IPS-15b (cell line): ENCODE measurements at regions not wholly inside any gene's neighbourhood (a gene's known extent, or its start where the extent isn't known, plus 50 kb on each side); places are given as distances from the start of the nearest gene placed in this dataset.

ENCODE experiments used
- H3K27me3 ChIP-seq: one replicate; pipeline ENCODE4 v1.6.1; 2013; ENCODE audit warnings: low read length; ENCODE audit not compliant: control insufficient read depth, insufficient read depth
- H3K36me3 ChIP-seq: one replicate; pipeline ENCODE4 v1.6.1; 2013; ENCODE audit warnings: low read length; ENCODE audit not compliant: control insufficient read depth, insufficient read depth
- H3K4me1 ChIP-seq: one replicate; pipeline ENCODE4 v1.6.1; 2013; ENCODE audit warnings: mild to moderate bottlenecking, low read length; ENCODE audit not compliant: control insufficient read depth, insufficient read depth
- H3K4me3 ChIP-seq: one replicate; pipeline ENCODE4 v1.5.1; 2013; ENCODE audit warnings: low read depth, low read length
- H3K9ac ChIP-seq: one replicate; pipeline ENCODE4 v1.6.1; 2013; ENCODE audit warnings: low read depth, mild to moderate bottlenecking, low read length
- H3K9me3 ChIP-seq: one replicate; pipeline ENCODE4 v1.6.1; 2013; ENCODE audit warnings: mild to moderate bottlenecking, low read length; ENCODE audit not compliant: control insufficient read depth, insufficient read depth

GRCh38 chr3:74456166-74456565, 158.3 kb downstream of the CNTN3 start:
- no peaks in the 10 kb centered on the region for H3K4me1 ChIP-seq
- H3K9ac ChIP-seq: no peak overlapping the region
- H3K9me3 ChIP-seq: no peaks in the 10 kb centered on the region
- no peak overlapping the region for H3K4me3 ChIP-seq
- no peaks in the 10 kb centered on the region for H3K36me3 ChIP-seq
- H3K27me3 ChIP-seq: no peaks in the 10 kb centered on the region

DNA sequence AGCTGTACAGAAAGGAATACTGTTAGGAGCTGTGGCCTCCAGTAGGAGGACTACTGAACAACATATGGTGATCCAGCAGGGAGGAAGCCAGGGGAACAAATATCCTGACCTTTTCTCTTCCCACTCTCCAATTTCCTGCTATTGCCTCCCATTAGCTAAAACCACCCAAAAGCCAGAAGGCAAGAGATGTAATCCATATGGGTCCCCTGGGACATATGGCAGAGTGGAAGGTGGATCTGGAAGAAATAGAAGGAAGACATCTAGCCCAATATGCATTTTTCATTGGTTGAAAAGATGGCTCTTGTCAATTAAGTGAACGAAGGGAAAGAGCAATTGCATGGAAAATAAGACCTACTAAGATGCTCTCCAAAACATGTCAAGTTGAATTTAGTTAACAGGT, 167.2 kb downstream of the CNTN3 start:
- H3K9ac ChIP-seq: no peak overlapping the region
- H3K9me3 ChIP-seq: no peaks in the 10 kb centered on the region
- no peaks in the 10 kb centered on the region for H3K27me3 ChIP-seq
- no peaks in the 10 kb centered on the region for H3K36me3 ChIP-seq
- H3K4me3 ChIP-seq: no peak overlapping the region
- H3K4me1 ChIP-seq: no peaks in the 10 kb centered on the region

- Histone ChIP-seq H3K27me3 (no peaks in the 10 kb centered on the region), H3K4me1 (no peaks in the 10 kb centered on the region), H3K36me3 (no peaks in the 10 kb centered on the region), H3K9ac (no peak overlapping the region), H3K4me3 (no peak overlapping the region), H3K9me3 (no peaks in the 10 kb centered on the region)
Measured at GRCh38 chr3:74445541-74445940, 168.9 kb downstream of the CNTN3 start.

DNA sequence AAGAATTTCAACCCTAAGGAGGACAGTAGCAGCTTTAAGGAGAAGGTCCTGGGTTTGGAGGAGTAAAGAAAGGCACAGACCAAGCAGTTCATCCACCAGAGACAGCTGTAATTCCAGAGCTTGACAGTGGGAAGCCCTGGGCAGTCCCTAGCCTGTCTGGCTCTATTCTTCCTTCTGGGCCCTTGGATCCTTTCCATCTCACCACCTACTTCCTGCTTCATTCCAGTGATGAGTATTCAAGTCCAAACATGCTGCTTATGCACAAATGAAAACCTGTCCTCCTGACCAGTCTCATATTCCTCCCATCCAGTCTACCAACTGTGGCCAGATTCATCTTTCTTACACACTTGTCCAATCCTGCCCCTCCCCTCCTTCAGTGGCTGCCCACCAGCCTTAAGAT, 171.4 kb downstream of the CNTN3 start:
- Histone ChIP-seq H3K4me3 (no peak overlapping the region), H3K4me1 (no peaks in the 10 kb centered on the region), H3K9me3 (no peaks in the 10 kb centered on the region), H3K36me3 (no peaks in the 10 kb centered on the region), H3K27me3 (no peaks in the 10 kb centered on the region), H3K9ac (no peak overlapping the region)

- no peak overlapping the region for H3K4me3 ChIP-seq
Measured at GRCh38 chr3:74442683-74443082, 171.8 kb downstream of the CNTN3 start.

GRCh38 chr3:74442068-74442467, 172.4 kb downstream of the CNTN3 start:
- Histone ChIP-seq H3K4me3 (no peak overlapping the region), H3K9me3 (no peaks in the 10 kb centered on the region), H3K4me1 (no peaks in the 10 kb centered on the region), H3K36me3 (no peaks in the 10 kb centered on the region), H3K9ac (no peak overlapping the region), H3K27me3 (no peaks in the 10 kb centered on the region)

More at GRCh38 chr3:74442683-74443082, 171.8 kb downstream of the CNTN3 start:
- no peaks in the 10 kb centered on the region for H3K27me3 ChIP-seq
- H3K9ac ChIP-seq: no peak overlapping the region
- H3K9me3 ChIP-seq: no peaks in the 10 kb centered on the region
- no peaks in the 10 kb centered on the region for H3K36me3 ChIP-seq
- no peaks in the 10 kb centered on the region for H3K4me1 ChIP-seq

DNA sequence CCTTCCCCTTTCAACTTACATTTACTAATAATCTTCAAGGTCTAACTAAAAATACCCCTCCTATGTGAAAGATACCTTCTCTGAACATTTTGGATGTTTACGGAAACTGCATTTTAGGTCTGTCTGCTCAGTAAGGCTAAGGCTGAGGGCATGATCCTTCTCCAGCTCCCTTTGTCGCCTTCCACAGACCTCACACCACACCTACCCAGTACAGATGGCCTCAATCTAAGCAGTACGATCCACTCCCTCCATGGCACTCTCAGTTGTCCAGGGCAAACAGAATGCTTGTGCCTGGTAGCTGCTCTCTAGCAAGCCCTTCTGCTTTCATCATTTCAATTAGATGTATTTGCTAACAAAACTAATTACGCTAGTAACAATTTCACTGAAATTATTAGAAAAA, 178.3 kb downstream of the CNTN3 start:
- no peaks in the 10 kb centered on the region for H3K9me3 ChIP-seq
- H3K4me3 ChIP-seq: no peak overlapping the region
- H3K4me1 ChIP-seq: no peaks in the 10 kb centered on the region
- no peak overlapping the region for H3K9ac ChIP-seq
- no peaks in the 10 kb centered on the region for H3K27me3 ChIP-seq
- no peaks in the 10 kb centered on the region for H3K36me3 ChIP-seq

GRCh38 chr3:74435631-74436030, 178.8 kb downstream of the CNTN3 start:
- Histone ChIP-seq H3K4me3 (no peak overlapping the region), H3K9ac (no peak overlapping the region), H3K36me3 (no peaks in the 10 kb centered on the region), H3K27me3 (no peaks in the 10 kb centered on the region), H3K9me3 (no peaks in the 10 kb centered on the region), H3K4me1 (no peaks in the 10 kb centered on the region)

DNA sequence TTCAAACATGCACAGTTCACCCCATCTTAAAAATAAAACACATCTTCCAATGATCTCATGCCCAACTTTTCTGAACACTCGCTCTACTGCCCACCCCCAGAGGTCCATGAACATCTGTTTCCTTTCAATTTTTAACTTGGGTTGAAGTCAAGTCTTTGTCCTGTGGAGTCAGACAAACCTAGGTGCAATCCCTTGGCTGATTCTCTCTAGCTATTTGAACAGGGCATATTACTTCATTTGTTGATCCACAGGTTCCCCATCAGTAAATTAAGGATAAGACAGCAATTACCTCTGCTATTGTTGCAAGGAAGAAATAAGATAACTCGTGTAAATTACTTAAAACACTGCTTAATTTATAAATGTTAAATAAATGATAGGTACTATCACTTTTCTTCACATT, 180.1 kb downstream of the CNTN3 start:
- Histone ChIP-seq H3K27me3 (no peaks in the 10 kb centered on the region), H3K36me3 (no peaks in the 10 kb centered on the region), H3K4me3 (no peak overlapping the region), H3K4me1 (no peaks in the 10 kb centered on the region), H3K9me3 (no peaks in the 10 kb centered on the region), H3K9ac (no peak overlapping the region)

DNA sequence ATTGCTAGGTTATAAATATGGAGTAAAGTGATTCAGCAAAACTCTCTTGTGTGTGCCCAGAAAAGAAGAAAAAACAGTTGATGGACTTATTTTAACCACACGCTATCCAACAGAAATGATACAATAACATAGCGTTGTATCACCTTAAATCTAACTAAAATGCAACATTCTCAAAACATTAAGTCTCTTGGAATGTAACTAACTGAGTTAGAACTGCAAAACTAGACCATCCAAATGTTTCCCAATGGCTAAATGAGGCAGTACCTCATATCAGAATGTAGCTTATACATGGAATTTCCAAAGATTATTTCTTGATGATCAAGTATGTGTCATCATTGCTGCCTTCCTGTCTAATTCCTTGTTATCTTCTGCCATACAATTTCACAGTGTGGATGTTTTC, 187.9 kb downstream of the CNTN3 start:
- Histone ChIP-seq H3K9me3 (no peaks in the 10 kb centered on the region), H3K4me3 (no peak overlapping the region), H3K9ac (no peak overlapping the region), H3K27me3 (no peaks in the 10 kb centered on the region), H3K4me1 (no peaks in the 10 kb centered on the region), H3K36me3 (no peaks in the 10 kb centered on the region)

DNA sequence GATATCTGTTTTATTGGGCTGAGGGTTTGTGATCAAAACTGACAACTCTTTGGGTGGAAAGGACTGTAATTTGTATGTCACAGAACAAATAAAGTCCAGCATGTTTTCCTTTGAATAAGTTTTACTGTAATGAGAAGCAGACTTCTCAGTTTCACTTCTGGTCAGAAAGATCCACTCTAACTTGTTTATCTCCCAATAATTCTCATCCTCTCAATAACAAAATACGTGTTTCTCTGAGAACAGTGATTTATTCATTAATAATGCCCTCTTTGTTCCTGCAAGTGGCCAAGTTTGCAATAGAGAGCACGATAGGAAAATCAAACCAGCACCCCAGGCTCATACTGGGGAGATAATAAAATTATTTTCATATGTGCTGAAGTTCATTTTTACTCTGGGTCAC, 190.6 kb downstream of the CNTN3 start:
- H3K4me1 ChIP-seq: no peaks in the 10 kb centered on the region
- H3K4me3 ChIP-seq: no peak overlapping the region
- no peak overlapping the region for H3K9ac ChIP-seq
- H3K36me3 ChIP-seq: no peaks in the 10 kb centered on the region
- H3K9me3 ChIP-seq: no peaks in the 10 kb centered on the region
- no peaks in the 10 kb centered on the region for H3K27me3 ChIP-seq

DNA sequence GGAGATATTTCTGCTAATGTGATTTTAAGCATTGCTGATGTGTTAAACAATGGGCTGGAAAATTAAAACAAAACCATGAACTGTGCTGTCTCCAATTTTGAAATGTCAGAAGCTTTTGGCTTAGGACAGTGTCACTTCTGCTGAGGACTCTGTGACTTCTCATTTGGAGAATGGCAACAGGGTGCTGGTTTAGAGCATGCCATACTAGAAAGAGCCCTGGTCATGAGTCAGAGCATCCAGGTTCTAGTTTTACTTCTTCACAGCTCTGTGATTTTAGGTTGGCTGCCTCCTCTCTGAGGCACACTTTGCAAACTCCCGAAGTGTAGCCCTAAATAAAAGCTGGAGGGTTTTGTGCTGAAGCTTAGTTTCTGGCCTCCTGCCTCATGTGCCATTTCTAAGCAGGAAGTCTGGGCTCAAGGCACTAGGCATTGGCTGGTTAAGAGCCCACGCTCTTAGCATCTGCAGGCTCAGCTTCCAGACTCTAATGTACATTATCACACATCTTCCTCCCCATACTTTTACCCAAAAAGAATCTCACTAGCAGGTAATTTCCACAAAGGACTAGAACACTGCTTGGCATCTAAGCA, 193.8 kb downstream of the CNTN3 start:
- Histone ChIP-seq H3K9ac (no peak overlapping the region), H3K27me3 (no peaks in the 10 kb centered on the region), H3K4me3 (no peak overlapping the region), H3K36me3 (no peaks in the 10 kb centered on the region), H3K4me1 (no peaks in the 10 kb centered on the region), H3K9me3 (no peaks in the 10 kb centered on the region)
